ENCODE measurements at regions not wholly inside any gene's neighbourhood (a gene's known extent, or its start where the extent isn't known, plus 50 kb on each side); places are given as distances from the start of the nearest gene placed in this dataset.

GRCh38 chr2:177002983-177003382 lies 209.6 kb upstream of the HNRNPA3 start:
- no peak for TF ChIP-seq CTCF (conservative IDR thresholded peaks at IDR 0.05 in 1 of 2, IDR thresholded peaks at IDR 0.05 in 1 of 2; ENCODE audit: extremely low read depth in 1 of 2, insufficient read depth in 1 of 2, low read depth in 1 of 2, low read length in 2 of 2)
- TF ChIP-seq EZH2 (IDR thresholded peaks at IDR 0.05; ENCODE audit: borderline replicate concordance, low read length): no peak
